Endothelial cell of umbilical vein (primary cell): ENCODE measurements at regions not wholly inside any gene's neighbourhood (a gene's known extent, or its start where the extent isn't known, plus 50 kb on each side); places are given as distances from the start of the nearest gene placed in this dataset.

ENCODE experiments used
- BruUV-seq: library from RNA; stranded (reverse); fragments of 400-500 nt; replicated peaks from 2 replicates; lab custom pipeline; 2021; lab: Mats Ljungman, UMichigan
- CTCF ChIA-PET: fragments of 300-600, 350-600 bp; sonication (Branson Sonifier 250); formaldehyde crosslinking; loops from one replicate; lab custom pipeline; 2021; ENCODE audit warnings: antibody characterized with exemption, inconsistent platforms; lab: Charles Lee
- POLR2A ChIA-PET: fragments of 300-600, 350-600 bp; sonication (Branson Sonifier 250); formaldehyde crosslinking; loops from one replicate; lab custom pipeline; 2021; ENCODE audit warnings: antibody characterized with exemption, inconsistent platforms; lab: Charles Lee
- DNase-seq: peaks from one replicate; pipeline ENCODE4 v3.0.0-alpha.2; 2011; ENCODE audit warnings: low read depth, low spot score
- FAIRE-seq: peaks from 2 replicates; lab custom pipeline; 2011; peaks lifted over from hg19 to GRCh38; lab: Jason Lieb, UNC
- H2AFZ ChIP-seq: 2 replicates; pipeline ENCODE4 v1.6.0; 2012; ENCODE audit warnings: low read depth, low read length, control low read depth, inconsistent platforms
- H3K27ac ChIP-seq: 2 replicates; pipeline ENCODE4 v1.5.1; 2011; ENCODE audit warnings: low read depth, mild to moderate bottlenecking, control low read depth, low read length, moderate library complexity; ENCODE audit not compliant: insufficient read depth
- H3K27me3 ChIP-seq, 2 experiments: 2 replicates each; pipeline versions ENCODE4 v1.6.0 to v1.6.1; 2011; ENCODE audit warnings: low read length in 2 of 2, mixed read lengths in 1 of 2; ENCODE audit not compliant: control insufficient read depth in 2 of 2, insufficient read depth in 2 of 2
- H3K36me3 ChIP-seq, 2 experiments: 2 replicates in 1 of 2; 3 replicates in 1 of 2; pipeline ENCODE4 v1.5.1; 2011; ENCODE audit warnings: low read length in 2 of 2, mild to moderate bottlenecking in 1 of 2, moderate library complexity in 1 of 2; ENCODE audit not compliant: control insufficient read depth in 2 of 2, insufficient read depth in 2 of 2; ENCODE audit errors: extremely low read depth in 1 of 2
- H3K4me1 ChIP-seq: 3 replicates; pipeline ENCODE4 v1.5.1; 2011; ENCODE audit warnings: mild to moderate bottlenecking, low read length; ENCODE audit not compliant: control insufficient read depth, insufficient read depth; ENCODE audit errors: extremely low read depth
- H3K4me2 ChIP-seq: 2 replicates; pipeline ENCODE4 v1.6.1; 2011; ENCODE audit warnings: low read length, control low read depth, mixed read lengths; ENCODE audit not compliant: insufficient read depth
- H3K4me3 ChIP-seq, 3 experiments: fragments of 200-600 bp in 1 of 3; sonication (generic), shearing (Covaris generic) in 1 of 3; replicated peaks in 1 of 3; 2 replicates each; pipeline ENCODE4 v1.5.1; 2011 to 2016; ENCODE audit warnings: control low read depth in 3 of 3, low read length in 3 of 3, mild to moderate bottlenecking in 2 of 3, inconsistent platforms in 1 of 3, low read depth in 1 of 3, moderate library complexity in 1 of 3; ENCODE audit not compliant: insufficient read depth in 1 of 3
- H3K79me2 ChIP-seq: 2 replicates; pipeline ENCODE4 v1.6.0; 2012; ENCODE audit warnings: low read length, inconsistent platforms; ENCODE audit not compliant: control insufficient read depth, insufficient read depth
- H3K9ac ChIP-seq: replicated peaks from 2 replicates; pipeline ENCODE3; 2011; ENCODE audit warnings: low read length, control low read depth; ENCODE audit not compliant: insufficient read depth; ENCODE audit errors: extremely low read depth
- H3K9me1 ChIP-seq: replicated peaks from 3 replicates; pipeline ENCODE4 v1.6.0; 2011; ENCODE audit warnings: mild to moderate bottlenecking, low read length; ENCODE audit not compliant: control insufficient read depth, insufficient read depth; ENCODE audit errors: extremely low read depth
- H3K9me3 ChIP-seq: replicated peaks from 2 replicates; pipeline ENCODE4 v1.5.1; 2012; ENCODE audit warnings: low read length, inconsistent platforms; ENCODE audit not compliant: control insufficient read depth, insufficient read depth
- H4K20me1 ChIP-seq: replicated peaks from 2 replicates; pipeline ENCODE3; 2011; ENCODE audit warnings: mild to moderate bottlenecking, low read length; ENCODE audit not compliant: control insufficient read depth, insufficient read depth; ENCODE audit errors: extremely low read depth
- CTCF ChIP-seq, 2 donors: IDR thresholded peaks; 1 replicate in 1 of 2; 2 replicates in 1 of 2; pipeline ENCODE4 v1.5.1; 2011; ENCODE audit warnings: low read length in 2 of 2, mild to moderate bottlenecking in 2 of 2, moderate library complexity in 2 of 2, control low read depth in 1 of 2, inconsistent platforms in 1 of 2, low read depth in 1 of 2; ENCODE audit not compliant: insufficient read depth in 1 of 2; ENCODE audit errors: extremely low read depth in 1 of 2
- EZH2 ChIP-seq: IDR thresholded peaks from 2 replicates; pipeline ENCODE4 v1.6.1; 2012; ENCODE audit warnings: borderline replicate concordance, low read depth, mild to moderate bottlenecking, moderate library complexity, low read length, inconsistent platforms; ENCODE audit not compliant: severe bottlenecking
- FOS ChIP-seq: IDR thresholded peaks from 2 replicates; pipeline ENCODE4 v1.6.1; 2011; ENCODE audit warnings: mild to moderate bottlenecking, low read length, moderate library complexity, borderline replicate concordance; ENCODE audit not compliant: insufficient read depth
- GATA2 ChIP-seq: IDR thresholded peaks from 2 replicates; pipeline ENCODE4 v1.7.0; 2011; ENCODE audit warnings: low read depth, mild to moderate bottlenecking, moderate library complexity, mixed read lengths, low read length; ENCODE audit not compliant: insufficient read length, insufficient read depth
- JUN ChIP-seq: IDR thresholded peaks from 2 replicates; pipeline ENCODE4 v1.6.1; 2011; ENCODE audit warnings: borderline replicate concordance, low read depth; ENCODE audit not compliant: insufficient read length, insufficient read depth
- MAX ChIP-seq: IDR thresholded peaks from 2 replicates; pipeline ENCODE4 v1.6.1; 2011; ENCODE audit not compliant: insufficient read depth, insufficient read length
- MYC ChIP-seq: IDR thresholded peaks from one replicate; pipeline ENCODE4 v1.6.1; 2011; ENCODE audit warnings: mild to moderate bottlenecking, low read depth, low read length
- POLR2A ChIP-seq: IDR thresholded peaks from 2 replicates; pipeline ENCODE4 v1.6.1; 2012; ENCODE audit warnings: low read depth, mild to moderate bottlenecking, control low read depth, low read length
- POLR2AphosphoS5 ChIP-seq: IDR thresholded peaks from 2 replicates; pipeline ENCODE4 v1.6.1; 2012; ENCODE audit warnings: low read depth, mild to moderate bottlenecking, control low read depth, low read length, moderate library complexity; ENCODE audit not compliant: insufficient read depth
- dilution Hi-C: fragments of 300-500 bp; cut with MboI; formaldehyde crosslinking; loops from one replicate; pipeline ENCODE4 v1.15.0; 2019; ENCODE audit warnings: low sequenced_read_pairs; ENCODE audit not compliant: extremely low pct_ligation_motif_present
- intact Hi-C: fragments of 100-400 bp; cut with micrococcal nuclease; formaldehyde crosslinking; loops from one replicate; pipeline ENCODE4 v1.10.0; 2022

- H3K36me3 ChIP-seq: no peaks in the 10 kb centered on the region
- H3K27ac ChIP-seq: no peak overlapping the region
- intact Hi-C loops: no loop called here
- H3K9ac ChIP-seq: no peak overlapping the region
- dilution Hi-C loops: no loop called here
- TF ChIP-seq MYC: no peak
- no peak for TF ChIP-seq FOS
- no peak for TF ChIP-seq POLR2A
- no peak for TF ChIP-seq MAX
- no peak for TF ChIP-seq POLR2AphosphoS5
- TF ChIP-seq JUN: no peak
- TF ChIP-seq GATA2: no peak
- TF ChIP-seq CTCF (IDR thresholded peaks at IDR 0.05; ENCODE audit: extremely low read depth in 1 of 2, insufficient read depth in 1 of 2, low read depth in 1 of 2, low read length in 2 of 2): no peak
- no peak for TF ChIP-seq EZH2
- H3K9me3 ChIP-seq: no peaks in the 10 kb centered on the region
- no peaks in the 10 kb centered on the region for H3K4me1 ChIP-seq
- H3K27me3 ChIP-seq: no peaks in the 10 kb centered on the region
- H3K4me3 ChIP-seq: no peak overlapping the region
- no peak for DNase-seq
- H3K9me1 ChIP-seq: no peaks in the 10 kb centered on the region
- H3K79me2 ChIP-seq: no peaks in the 10 kb centered on the region
- no peak for FAIRE-seq
- no peak overlapping the region for H2AFZ ChIP-seq
- no peak overlapping the region for H3K4me2 ChIP-seq
- CTCF ChIA-PET: no interaction called here
- POLR2A ChIA-PET: no interaction called here
- no peaks in the 10 kb centered on the region for H4K20me1 ChIP-seq
- BruUV-seq: no TSS peak
These were observed 120.8 kb upstream of the WSCD2 start for GRCh38 chr12:108008163-108008905.
